MM.1S (cell line): ENCODE measurements at regions not wholly inside any gene's neighbourhood (a gene's known extent, or its start where the extent isn't known, plus 50 kb on each side); places are given as distances from the start of the nearest gene placed in this dataset.

ENCODE experiments used
- DNase-seq: peaks from one replicate; pipeline ENCODE4 v3.0.0-alpha.2; 2015
- H2AFZ ChIP-seq: fragments of 300-600 bp; sonication (generic); 2 replicates; pipeline ENCODE4 v1.6.0; 2016; ENCODE audit warnings: antibody characterized with exemption, low read length
- H3F3A ChIP-seq: fragments of 300-600 bp; sonication (generic); 2 replicates; pipeline ENCODE4 v1.6.1; 2016; ENCODE audit warnings: mild to moderate bottlenecking, antibody characterized with exemption, low read length, moderate library complexity, mixed read lengths; ENCODE audit not compliant: insufficient read depth
- H3K27ac ChIP-seq: fragments of 300-600 bp; sonication (generic); 2 replicates; pipeline ENCODE4 v1.5.1; 2016; ENCODE audit warnings: mild to moderate bottlenecking, low read length
- H3K27me3 ChIP-seq: fragments of 300-600 bp; sonication (generic); replicated peaks from 2 replicates; pipeline ENCODE4 v1.6.0; 2016; ENCODE audit warnings: low read length; ENCODE audit not compliant: insufficient read depth
- H3K36me3 ChIP-seq: fragments of 300-600 bp; sonication (generic); replicated peaks from 2 replicates; pipeline ENCODE4 v1.6.1; 2016; ENCODE audit warnings: mild to moderate bottlenecking, low read length, mixed read lengths; ENCODE audit not compliant: insufficient read depth
- H3K4me1 ChIP-seq: fragments of 300-600 bp; sonication (generic); 2 replicates; pipeline ENCODE4 v1.6.1; 2016; ENCODE audit warnings: low read length, mixed read lengths
- H3K4me2 ChIP-seq: fragments of 300-600 bp; sonication (generic); 2 replicates; pipeline ENCODE4 v1.6.0; 2016; ENCODE audit warnings: low read depth, low read length
- H3K4me3 ChIP-seq: fragments of 300-600 bp; sonication (generic); 2 replicates; pipeline ENCODE4 v1.5.1; 2016; ENCODE audit warnings: low read length, mixed read lengths
- H3K79me2 ChIP-seq: fragments of 300-600 bp; sonication (generic); 2 replicates; pipeline ENCODE4 v1.6.1; 2016; ENCODE audit warnings: mixed run types, low read length, mixed read lengths
- H3K9ac ChIP-seq: fragments of 300-600 bp; sonication (generic); 2 replicates; pipeline ENCODE4 v1.6.1; 2016; ENCODE audit warnings: low read length, mixed read lengths
- H3K9me2 ChIP-seq: fragments of 300-600 bp; sonication (generic); replicated peaks from 2 replicates; pipeline ENCODE4 v1.6.1; 2016; ENCODE audit warnings: mild to moderate bottlenecking, low read length, mixed read lengths; ENCODE audit not compliant: insufficient read depth
- H3K9me3 ChIP-seq: fragments of 300-600 bp; sonication (generic); replicated peaks from 2 replicates; pipeline ENCODE4 v1.6.1; 2016; ENCODE audit warnings: mild to moderate bottlenecking, low read length, mixed read lengths; ENCODE audit not compliant: insufficient read depth
- H4K20me1 ChIP-seq: fragments of 300-600 bp; sonication (generic); 2 replicates; pipeline ENCODE4 v1.6.1; 2016; ENCODE audit warnings: mild to moderate bottlenecking, low read length, moderate library complexity, mixed read lengths; ENCODE audit not compliant: insufficient read depth
- EZH2 ChIP-seq: fragments of 300-600 bp; sonication (generic); optimal IDR thresholded peaks from 2 replicates; pipeline ENCODE3; 2017; ENCODE audit warnings: low read depth, mild to moderate bottlenecking, antibody characterized with exemption, low read length, mixed read lengths
- EZH2phosphoT487 ChIP-seq: fragments of 300-600 bp; sonication (generic); IDR thresholded peaks from 2 replicates; pipeline ENCODE4 v1.6.1; 2018; ENCODE audit warnings: antibody characterized with exemption, low read length
- TF ChIP-seq, protein P1 (sequence below): fragments of 300-600 bp; sonication (generic); IDR thresholded peaks from 2 replicates; pipeline ENCODE4 v1.5.1; 2016; ENCODE audit warnings: antibody characterized with exemption, low read length, mixed read lengths

DNA sequence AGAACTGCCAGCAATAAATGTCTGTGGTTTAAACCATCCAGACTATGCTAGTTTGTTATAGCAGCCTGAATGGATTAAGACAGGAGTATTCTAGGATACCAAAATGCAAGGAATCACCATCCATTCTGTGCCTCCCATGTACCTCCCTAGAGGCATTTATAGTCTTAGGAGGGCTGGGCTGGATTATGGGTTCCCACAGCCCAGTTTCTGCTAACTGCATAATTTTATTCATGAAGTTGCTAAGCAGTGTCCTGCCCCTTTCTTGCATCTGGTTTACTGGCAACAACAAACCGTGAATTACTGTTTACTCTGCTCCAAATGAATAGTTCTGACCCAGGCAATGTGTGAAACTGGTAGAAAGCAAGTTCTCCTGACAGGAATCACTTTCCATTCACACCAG, 67.1 kb upstream of the PRKX start:
- no peak overlapping the region for H3K4me2 ChIP-seq
- no peak overlapping the region for H3K4me3 ChIP-seq
- no peak for DNase-seq
- H3K27me3 ChIP-seq, result no peaks in the 10 kb centered on the region
- no peaks in the 10 kb centered on the region for H3K36me3 ChIP-seq
- no peak overlapping the region for H3K27ac ChIP-seq
- H3K79me2 ChIP-seq, result no peaks in the 10 kb centered on the region
- no peak overlapping the region for H3K9ac ChIP-seq
- H2AFZ ChIP-seq, result no peak overlapping the region
- H3K9me3 ChIP-seq, result no peaks in the 10 kb centered on the region
- no peaks in the 10 kb centered on the region for H3K9me2 ChIP-seq
- TF ChIP-seq EZH2 (no peak), EZH2phosphoT487 (no peak)
- TF ChIP-seq, protein P1, sequence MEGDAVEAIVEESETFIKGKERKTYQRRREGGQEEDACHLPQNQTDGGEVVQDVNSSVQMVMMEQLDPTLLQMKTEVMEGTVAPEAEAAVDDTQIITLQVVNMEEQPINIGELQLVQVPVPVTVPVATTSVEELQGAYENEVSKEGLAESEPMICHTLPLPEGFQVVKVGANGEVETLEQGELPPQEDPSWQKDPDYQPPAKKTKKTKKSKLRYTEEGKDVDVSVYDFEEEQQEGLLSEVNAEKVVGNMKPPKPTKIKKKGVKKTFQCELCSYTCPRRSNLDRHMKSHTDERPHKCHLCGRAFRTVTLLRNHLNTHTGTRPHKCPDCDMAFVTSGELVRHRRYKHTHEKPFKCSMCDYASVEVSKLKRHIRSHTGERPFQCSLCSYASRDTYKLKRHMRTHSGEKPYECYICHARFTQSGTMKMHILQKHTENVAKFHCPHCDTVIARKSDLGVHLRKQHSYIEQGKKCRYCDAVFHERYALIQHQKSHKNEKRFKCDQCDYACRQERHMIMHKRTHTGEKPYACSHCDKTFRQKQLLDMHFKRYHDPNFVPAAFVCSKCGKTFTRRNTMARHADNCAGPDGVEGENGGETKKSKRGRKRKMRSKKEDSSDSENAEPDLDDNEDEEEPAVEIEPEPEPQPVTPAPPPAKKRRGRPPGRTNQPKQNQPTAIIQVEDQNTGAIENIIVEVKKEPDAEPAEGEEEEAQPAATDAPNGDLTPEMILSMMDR, result no peak
- H3K4me1 ChIP-seq, result no peaks in the 10 kb centered on the region
- no peaks in the 10 kb centered on the region for H4K20me1 ChIP-seq
- H3F3A ChIP-seq, result no peaks in the 10 kb centered on the region

DNA sequence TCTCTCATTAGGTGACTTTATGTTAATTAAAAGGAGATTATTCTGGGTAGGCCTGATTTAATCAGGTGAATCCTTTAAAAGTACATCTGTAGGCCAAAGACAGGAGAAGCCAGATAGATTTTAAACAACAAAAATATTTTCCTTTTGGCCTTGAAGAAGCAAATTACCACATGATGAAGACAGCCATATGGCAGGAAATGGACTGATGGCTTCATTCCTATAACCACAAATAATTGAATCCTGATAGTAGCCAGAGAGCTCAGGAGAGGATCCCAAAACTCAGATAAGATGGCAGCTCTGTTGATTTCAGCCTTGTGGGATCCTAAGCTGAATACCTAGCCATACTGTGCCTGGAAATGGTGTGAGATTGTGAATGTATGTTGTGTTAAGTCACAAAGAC, 66.1 kb upstream of the PRKX start:
- TF ChIP-seq, protein P1, result no peak
- no peak for TF ChIP-seq EZH2
- no peak for TF ChIP-seq EZH2phosphoT487
- Histone ChIP-seq H4K20me1 (no peaks in the 10 kb centered on the region), H3K4me3 (no peak overlapping the region), H3F3A (no peaks in the 10 kb centered on the region), H3K27me3 (no peaks in the 10 kb centered on the region), H3K4me2 (no peak overlapping the region), H3K9me2 (no peaks in the 10 kb centered on the region), H3K79me2 (no peaks in the 10 kb centered on the region), H3K4me1 (no peaks in the 10 kb centered on the region), H3K27ac (no peak overlapping the region), H3K9ac (no peak overlapping the region), H2AFZ (no peak overlapping the region), H3K9me3 (no peaks in the 10 kb centered on the region), H3K36me3 (no peaks in the 10 kb centered on the region)
- DNase-seq, result no peak

- Histone ChIP-seq H3K79me2 (no peaks in the 10 kb centered on the region), H4K20me1 (no peaks in the 10 kb centered on the region), H3K27ac (no peak overlapping the region), H3K27me3 (no peaks in the 10 kb centered on the region), H3F3A (no peaks in the 10 kb centered on the region), H3K4me2 (no peak overlapping the region), H3K4me3 (no peak overlapping the region), H2AFZ (no peak overlapping the region), H3K4me1 (no peaks in the 10 kb centered on the region), H3K9me2 (no peaks in the 10 kb centered on the region), H3K36me3 (no peaks in the 10 kb centered on the region), H3K9ac (no peak overlapping the region), H3K9me3 (no peaks in the 10 kb centered on the region)
- DNase-seq, result no peak
- TF ChIP-seq, protein P1, result no peak
- TF ChIP-seq EZH2phosphoT487 (no peak), EZH2 (no peak)
Observed at GRCh38 chrX:3777416-3777815, 64.0 kb upstream of the PRKX start.

DNA sequence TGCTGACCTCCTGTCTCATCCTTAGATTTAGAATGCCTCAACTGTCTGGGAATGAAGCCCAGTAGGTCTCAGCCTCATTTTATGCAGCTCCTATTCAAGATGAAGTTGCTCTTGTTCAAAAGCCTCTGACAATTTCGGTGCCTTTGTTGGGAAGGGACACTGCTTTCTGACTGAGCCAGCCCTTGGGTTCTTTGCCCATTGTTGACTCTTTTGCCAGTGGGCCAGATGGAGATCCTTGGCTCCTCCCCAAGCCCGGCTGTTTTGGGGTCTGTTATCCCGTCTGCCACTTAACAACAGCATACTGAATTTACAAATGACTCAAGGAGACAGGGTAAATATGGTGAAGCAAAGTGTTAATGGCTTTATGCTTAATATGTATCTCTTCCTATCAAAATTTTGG, 58.3 kb upstream of the PRKX start:
- Histone ChIP-seq H3K27me3 (no peaks in the 10 kb centered on the region), H3K4me3 (no peak overlapping the region), H3K36me3 (no peaks in the 10 kb centered on the region), H4K20me1 (no peaks in the 10 kb centered on the region), H3K9me2 (no peaks in the 10 kb centered on the region), H2AFZ (no peak overlapping the region), H3K9me3 (no peaks in the 10 kb centered on the region), H3K9ac (no peak overlapping the region), H3F3A (no peaks in the 10 kb centered on the region), H3K79me2 (no peaks in the 10 kb centered on the region), H3K4me1 (no peaks in the 10 kb centered on the region), H3K27ac (no peak overlapping the region), H3K4me2 (no peak overlapping the region)
- DNase-seq, result no peak
- TF ChIP-seq EZH2 (no peak), EZH2phosphoT487 (no peak)
